ENCODE measurements at regions not wholly inside any gene's neighbourhood (a gene's known extent, or its start where the extent isn't known, plus 50 kb on each side); places are given as distances from the start of the nearest gene placed in this dataset.

DNA sequence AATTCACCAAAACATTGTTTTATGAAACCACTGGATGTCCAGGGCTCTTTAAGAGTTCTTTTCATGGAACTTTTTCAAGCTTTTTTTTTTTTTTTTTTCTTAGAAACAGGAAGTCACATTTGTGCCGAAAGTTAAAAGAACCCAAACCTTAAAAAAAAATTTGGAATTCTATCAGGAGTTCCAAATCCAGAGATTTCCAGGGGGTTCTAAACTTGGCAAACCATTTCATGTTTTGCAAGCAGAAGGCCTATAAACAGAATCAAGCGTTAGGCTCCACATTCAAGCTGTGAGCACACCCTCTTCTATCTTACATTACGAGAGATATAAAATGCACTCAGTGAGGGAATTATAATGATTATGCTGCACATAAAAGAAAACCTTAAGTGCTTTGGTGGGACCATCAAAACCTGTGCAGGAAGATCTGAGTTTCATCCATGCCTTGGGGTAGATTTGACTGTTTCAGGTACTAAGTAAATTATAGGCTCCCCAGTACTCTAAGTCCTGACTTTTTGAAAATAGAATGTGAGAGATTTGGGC lies 154.8 kb upstream of the FAR2 start:
- DNase-seq (ENCODE audit: low spot score): no peak
- H3K27me3 ChIP-seq (replicated peaks; ENCODE audit: insufficient read depth): no peaks in the 10 kb centered on the region
- H3K4me1 ChIP-seq (replicated peaks): no peaks in the 10 kb centered on the region
- H3K27ac ChIP-seq: no peak overlapping the region
- intact Hi-C loops (cut with DNase I): loop anchor here (10.0 kb wide), 2 partner anchors 109 to 1019 kb away; partner anchors contain the start of gene PTHLH
- H3K9me3 ChIP-seq: no peaks in the 10 kb centered on the region
- H3K36me3 ChIP-seq: no peaks in the 10 kb centered on the region
- 47% methylated on average over 3 of the region's 3 CpGs for WGBS
- no peak overlapping the region for H3K4me3 ChIP-seq
- TF ChIP-seq POLR2AphosphoS5 (IDR thresholded peaks at IDR 0.05): no peak
- TF ChIP-seq POLR2A (IDR thresholded peaks at IDR 0.05): no peak
- TF ChIP-seq, protein P1, sequence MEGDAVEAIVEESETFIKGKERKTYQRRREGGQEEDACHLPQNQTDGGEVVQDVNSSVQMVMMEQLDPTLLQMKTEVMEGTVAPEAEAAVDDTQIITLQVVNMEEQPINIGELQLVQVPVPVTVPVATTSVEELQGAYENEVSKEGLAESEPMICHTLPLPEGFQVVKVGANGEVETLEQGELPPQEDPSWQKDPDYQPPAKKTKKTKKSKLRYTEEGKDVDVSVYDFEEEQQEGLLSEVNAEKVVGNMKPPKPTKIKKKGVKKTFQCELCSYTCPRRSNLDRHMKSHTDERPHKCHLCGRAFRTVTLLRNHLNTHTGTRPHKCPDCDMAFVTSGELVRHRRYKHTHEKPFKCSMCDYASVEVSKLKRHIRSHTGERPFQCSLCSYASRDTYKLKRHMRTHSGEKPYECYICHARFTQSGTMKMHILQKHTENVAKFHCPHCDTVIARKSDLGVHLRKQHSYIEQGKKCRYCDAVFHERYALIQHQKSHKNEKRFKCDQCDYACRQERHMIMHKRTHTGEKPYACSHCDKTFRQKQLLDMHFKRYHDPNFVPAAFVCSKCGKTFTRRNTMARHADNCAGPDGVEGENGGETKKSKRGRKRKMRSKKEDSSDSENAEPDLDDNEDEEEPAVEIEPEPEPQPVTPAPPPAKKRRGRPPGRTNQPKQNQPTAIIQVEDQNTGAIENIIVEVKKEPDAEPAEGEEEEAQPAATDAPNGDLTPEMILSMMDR (IDR thresholded peaks at IDR 0.05): no peak

DNA sequence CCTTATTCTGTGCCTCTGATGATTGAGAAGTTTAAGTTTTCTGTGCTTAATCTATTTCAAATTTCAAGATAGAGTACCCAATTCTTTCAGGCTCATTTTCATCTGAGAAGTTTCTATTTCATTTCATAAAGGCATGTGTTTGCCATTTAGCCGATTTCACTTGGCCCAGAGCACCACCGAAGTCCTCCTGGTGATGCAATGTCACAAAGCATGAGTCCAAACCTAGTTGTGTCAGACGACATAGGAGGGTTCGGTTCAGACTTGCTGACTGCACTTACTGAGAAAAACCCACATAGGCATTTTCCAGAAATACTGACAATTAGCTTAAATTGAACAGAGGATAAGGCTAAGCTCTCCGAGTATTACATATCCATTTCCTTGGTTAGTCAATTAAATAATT lies 152.4 kb upstream of the FAR2 start:
- intact Hi-C loops (cut with DNase I): loop anchor here (10.0 kb wide), 2 partner anchors 112 to 1022 kb away; partner anchors contain the start of gene PTHLH
- Histone ChIP-seq H3K4me3 (no peak overlapping the region), H3K9me3 (no peaks in the 10 kb centered on the region), H3K27ac (no peak overlapping the region), H3K4me1 (replicated peaks) (no peaks in the 10 kb centered on the region), H3K36me3 (no peaks in the 10 kb centered on the region), H3K27me3 (replicated peaks; ENCODE audit: insufficient read depth) (no peaks in the 10 kb centered on the region)
- DNase-seq (ENCODE audit: low spot score): no peak
- WGBS: 97% methylated on average over 5 of the region's 5 CpGs
- TF ChIP-seq, protein P1 (IDR thresholded peaks at IDR 0.05): no peak
- no peak for TF ChIP-seq POLR2A (IDR thresholded peaks at IDR 0.05)
- TF ChIP-seq POLR2AphosphoS5 (IDR thresholded peaks at IDR 0.05): no peak

DNA sequence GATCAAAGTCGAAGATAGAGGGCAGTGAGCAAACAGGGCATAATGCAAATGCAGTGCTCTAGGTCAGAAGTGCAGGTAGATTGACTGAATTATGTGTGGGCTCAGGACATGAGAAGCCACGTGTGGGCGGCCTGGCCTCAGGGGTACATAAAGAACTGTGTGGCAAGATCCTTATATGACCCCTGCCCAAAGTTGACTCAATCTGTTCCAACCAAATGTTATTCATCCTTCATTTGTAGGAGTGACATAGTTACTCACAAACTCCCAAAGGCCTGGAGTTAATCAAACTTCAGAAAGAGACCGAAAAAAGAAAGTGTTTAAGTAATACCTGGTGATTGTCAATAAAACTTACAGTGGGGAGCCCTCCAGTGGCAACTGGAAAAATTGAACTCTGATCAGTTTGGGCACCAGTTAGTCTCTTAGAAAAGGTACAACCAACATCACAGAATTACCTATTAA lies 150.4 kb upstream of the FAR2 start:
- no peak for DNase-seq (ENCODE audit: low spot score)
- intact Hi-C loops (cut with DNase I): loop anchor here (10.0 kb wide), 2 partner anchors 114 to 1024 kb away; partner anchors contain the start of gene PTHLH
- H3K4me3 ChIP-seq: no peak overlapping the region

DNA sequence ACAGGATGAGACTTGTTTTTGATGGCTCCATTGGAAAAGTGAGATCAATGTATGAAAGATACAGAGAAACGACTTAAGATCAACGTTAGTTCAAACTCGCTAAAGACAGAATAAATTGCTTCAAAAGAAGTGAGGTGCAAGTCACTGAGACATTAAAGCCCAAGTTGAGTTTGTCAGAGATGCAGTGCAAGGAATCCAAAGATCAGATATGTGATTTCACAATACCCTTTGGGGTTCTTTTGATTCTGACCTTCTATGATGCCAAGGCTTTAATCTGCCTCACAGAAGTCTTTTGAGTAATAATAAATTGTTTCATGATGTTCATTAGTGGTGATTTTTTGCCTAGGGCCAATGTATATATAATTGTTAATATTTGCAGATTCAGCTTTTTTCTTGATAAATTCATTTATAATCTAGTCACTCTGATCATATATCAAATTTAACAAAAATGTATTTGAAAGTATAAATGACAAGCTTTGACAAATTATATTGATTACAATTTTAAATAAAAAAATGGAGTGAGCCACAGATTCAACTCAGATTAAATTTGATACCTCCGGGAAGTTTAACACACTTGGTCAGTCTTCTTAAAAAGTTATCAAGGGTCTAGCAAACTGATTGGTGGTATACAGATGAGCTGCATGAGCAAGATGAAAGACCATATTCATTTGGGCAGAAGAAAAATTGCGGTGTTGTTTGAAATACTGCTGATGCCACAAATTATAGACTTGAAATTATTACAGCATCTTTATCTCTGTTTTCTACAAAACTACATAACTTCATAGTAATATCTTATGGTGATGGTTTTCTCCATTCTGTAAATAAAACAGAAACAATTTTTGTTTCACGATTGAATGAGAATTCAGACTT lies 144.8 kb upstream of the FAR2 start:
- TF ChIP-seq POLR2A (IDR thresholded peaks at IDR 0.05): no peak
- no peak for TF ChIP-seq POLR2AphosphoS5 (IDR thresholded peaks at IDR 0.05)
- TF ChIP-seq, protein P1 (IDR thresholded peaks at IDR 0.05): no peak
- no peaks in the 10 kb centered on the region for H3K27me3 ChIP-seq (replicated peaks; ENCODE audit: insufficient read depth)
- WGBS: 64% methylated on average over 6 of the region's 6 CpGs

More for the DNA sequence above, 150.4 kb upstream of the FAR2 start:
- H3K27me3 ChIP-seq (replicated peaks; ENCODE audit: insufficient read depth): no peaks in the 10 kb centered on the region
- TF ChIP-seq, protein P1 (IDR thresholded peaks at IDR 0.05): peak in 1 of 4 experiments; percentile 33
- TF ChIP-seq POLR2A (IDR thresholded peaks at IDR 0.05): no peak
- H3K4me1 ChIP-seq (replicated peaks): no peaks in the 10 kb centered on the region
- 61% methylated on average over 4 of the region's 4 CpGs for WGBS
- no peaks in the 10 kb centered on the region for H3K36me3 ChIP-seq
- no peaks in the 10 kb centered on the region for H3K9me3 ChIP-seq
- H3K27ac ChIP-seq: no peak overlapping the region

More for the DNA sequence above, 144.8 kb upstream of the FAR2 start:
- Histone ChIP-seq H3K36me3 (no peaks in the 10 kb centered on the region), H3K4me1 (replicated peaks) (no peaks in the 10 kb centered on the region), H3K9me3 (no peaks in the 10 kb centered on the region), H3K4me3 (no peak overlapping the region), H3K27ac (no peak overlapping the region)
- no peak for DNase-seq (ENCODE audit: low spot score)
- intact Hi-C loops (cut with DNase I): no loop called here

All from prostate gland (tissue), 2 donors.